GM12873 (cell line): ENCODE measurements at regions not wholly inside any gene's neighbourhood (a gene's known extent, or its start where the extent isn't known, plus 50 kb on each side); places are given as distances from the start of the nearest gene placed in this dataset.

ENCODE experiments used
- TF ChIP-seq, protein P1 (sequence below): IDR thresholded peaks from 2 replicates; pipeline ENCODE4 v1.5.1; 2012; ENCODE audit warnings: low read depth, mild to moderate bottlenecking, moderate library complexity, low read length, control low read depth; ENCODE audit not compliant: insufficient read depth; ENCODE audit errors: missing control alignments

DNA sequence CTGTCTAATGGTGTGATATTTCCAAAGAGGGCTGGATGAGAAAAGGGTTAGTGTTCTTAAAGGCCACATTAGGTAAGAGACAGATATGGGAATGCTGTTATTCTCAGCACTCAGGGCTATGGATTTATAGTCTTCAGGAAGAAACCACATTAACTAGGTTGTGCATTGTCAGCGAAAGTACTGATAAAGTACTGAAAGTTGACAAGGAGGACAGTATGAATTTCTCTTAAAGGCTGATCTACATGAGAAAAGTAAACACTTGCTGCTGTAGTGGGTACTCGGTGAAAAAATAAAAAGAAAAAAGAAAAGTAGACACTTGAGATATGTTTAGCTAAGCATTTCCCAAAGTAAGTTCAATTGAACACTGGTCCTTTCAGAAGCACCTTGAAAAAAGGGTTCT, 381.0 kb upstream of the RPS23 start:
- TF ChIP-seq, protein P1, sequence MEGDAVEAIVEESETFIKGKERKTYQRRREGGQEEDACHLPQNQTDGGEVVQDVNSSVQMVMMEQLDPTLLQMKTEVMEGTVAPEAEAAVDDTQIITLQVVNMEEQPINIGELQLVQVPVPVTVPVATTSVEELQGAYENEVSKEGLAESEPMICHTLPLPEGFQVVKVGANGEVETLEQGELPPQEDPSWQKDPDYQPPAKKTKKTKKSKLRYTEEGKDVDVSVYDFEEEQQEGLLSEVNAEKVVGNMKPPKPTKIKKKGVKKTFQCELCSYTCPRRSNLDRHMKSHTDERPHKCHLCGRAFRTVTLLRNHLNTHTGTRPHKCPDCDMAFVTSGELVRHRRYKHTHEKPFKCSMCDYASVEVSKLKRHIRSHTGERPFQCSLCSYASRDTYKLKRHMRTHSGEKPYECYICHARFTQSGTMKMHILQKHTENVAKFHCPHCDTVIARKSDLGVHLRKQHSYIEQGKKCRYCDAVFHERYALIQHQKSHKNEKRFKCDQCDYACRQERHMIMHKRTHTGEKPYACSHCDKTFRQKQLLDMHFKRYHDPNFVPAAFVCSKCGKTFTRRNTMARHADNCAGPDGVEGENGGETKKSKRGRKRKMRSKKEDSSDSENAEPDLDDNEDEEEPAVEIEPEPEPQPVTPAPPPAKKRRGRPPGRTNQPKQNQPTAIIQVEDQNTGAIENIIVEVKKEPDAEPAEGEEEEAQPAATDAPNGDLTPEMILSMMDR: no peak

DNA sequence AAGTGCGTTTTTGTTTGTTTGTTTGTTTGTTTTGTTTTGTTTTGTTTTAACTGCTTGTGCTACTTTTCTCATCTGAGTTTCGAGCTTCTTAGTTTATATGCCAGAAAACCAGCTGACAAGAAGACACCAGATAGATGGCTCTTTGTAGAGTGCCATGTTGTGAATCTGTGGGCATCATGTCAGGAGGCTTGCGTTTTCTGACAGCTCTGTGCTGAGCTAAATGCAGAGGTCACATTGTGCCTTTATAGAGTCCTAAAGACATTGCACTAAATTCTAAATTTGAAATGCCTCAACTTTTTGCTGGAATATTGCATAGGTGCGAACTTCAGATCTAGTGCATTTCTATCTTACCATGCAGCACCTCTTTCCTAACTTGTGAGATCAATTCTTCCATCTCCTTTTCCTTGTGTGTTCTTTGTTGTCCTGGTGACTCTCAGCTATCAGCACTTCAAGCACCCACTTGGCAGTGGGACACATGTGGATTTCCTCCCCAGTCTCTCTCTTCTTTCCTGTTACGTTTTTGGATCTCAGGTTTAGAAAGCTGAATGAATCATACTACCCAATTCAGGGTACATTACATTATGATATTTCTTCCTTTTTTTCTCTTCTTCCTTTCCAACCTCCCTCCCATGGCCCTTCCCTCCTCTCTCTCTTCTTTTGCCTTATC, 379.0 kb upstream of the RPS23 start:
- TF ChIP-seq, protein P1: no peak

DNA sequence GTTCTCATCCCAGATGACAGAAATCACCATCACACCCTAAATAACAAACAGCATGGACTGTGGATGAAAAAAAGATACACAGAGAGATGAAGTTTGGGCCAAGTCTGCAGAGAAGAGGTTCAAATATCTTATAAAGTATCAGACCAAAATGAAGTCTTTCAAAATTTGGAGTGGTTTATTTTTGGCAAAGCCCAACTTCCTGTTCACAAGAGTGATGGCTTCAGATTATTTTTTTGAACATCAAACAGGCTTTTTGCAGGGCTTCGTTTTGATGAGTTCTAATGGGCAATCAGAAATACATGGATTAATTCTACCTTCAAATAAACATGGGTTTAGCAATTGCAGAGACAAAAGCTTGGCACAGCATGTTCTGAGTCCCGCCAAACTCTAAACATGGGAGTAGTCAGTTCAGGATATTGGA, 378.2 kb upstream of the RPS23 start:
- TF ChIP-seq, protein P1: no peak

DNA sequence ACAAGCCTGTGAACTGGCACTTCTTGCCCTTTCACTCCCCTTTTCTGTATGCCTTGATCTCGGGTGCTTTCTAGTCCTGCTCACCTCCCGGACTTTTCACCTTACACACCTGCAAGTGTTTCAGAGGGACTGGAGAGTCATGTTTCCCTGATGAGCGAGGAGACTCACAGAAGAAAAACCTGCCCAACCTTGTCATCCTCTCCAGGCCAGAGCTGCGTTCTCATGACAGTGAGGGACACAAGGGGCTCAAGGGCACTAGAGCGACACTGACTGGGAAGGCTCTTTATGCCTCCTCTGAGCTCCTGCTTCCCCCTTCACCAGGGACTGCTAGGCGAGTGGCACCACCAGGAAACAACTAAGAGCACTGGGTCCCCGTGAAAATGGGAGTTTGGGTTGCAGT, 376.9 kb upstream of the RPS23 start:
- TF ChIP-seq, protein P1: no peak

DNA sequence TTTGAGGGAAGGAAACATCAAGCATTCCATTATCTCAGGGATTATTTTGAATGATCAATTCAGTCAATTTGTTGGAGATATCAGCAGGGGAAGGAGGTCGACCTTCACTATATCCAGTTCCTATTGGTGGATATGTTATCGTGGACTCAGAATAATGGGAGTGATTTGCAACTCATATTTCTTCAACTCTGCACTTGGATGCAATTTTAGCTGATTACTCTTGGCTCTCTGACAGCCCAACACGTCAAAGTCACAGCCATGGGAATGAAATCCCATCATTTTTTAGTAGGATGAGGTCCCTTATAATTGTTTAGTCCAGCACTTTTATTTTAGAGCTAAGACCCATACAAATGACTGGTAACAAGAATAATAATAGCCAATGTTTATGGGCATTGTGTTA, 371.8 kb upstream of the RPS23 start:
- TF ChIP-seq, protein P1: no peak

DNA sequence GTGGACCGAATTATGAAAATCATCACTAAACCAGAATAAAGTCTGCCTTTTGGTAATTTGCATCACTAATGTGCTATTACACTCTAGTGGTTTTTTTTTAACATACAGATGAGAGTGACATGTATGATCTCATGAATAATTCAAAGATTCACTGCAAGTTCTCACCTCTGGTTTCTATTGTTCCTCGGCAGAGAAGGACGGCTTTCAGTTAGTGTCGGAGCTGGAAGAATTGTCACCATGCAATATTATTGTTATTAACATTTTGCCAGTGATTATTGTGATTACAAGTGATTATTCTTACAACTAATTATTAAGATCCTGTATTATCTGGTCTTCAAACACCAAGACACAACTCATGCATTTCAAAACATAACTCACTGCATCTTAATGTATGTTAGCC, 366.6 kb upstream of the RPS23 start:
- TF ChIP-seq, protein P1: no peak

DNA sequence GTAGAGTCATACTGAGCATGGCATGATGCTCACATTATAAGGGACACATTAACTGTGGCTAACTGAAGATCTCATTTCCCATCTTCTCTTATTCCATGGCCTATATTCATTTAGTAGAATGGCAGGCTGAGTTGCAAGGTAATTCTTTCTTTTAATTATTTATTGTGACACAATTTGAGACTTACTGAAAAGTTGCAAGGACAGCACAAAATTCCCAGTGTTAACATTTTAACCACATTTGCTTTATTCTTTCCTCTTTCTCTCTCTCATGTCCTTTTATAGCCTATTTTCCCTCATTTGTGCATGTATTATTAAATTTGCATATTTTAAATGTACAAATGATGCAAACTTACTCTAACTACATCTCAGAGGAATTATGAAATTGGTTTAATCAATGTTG, 366.1 kb upstream of the RPS23 start:
- TF ChIP-seq, protein P1: no peak
